Kidney epithelial cell (primary cell): ENCODE measurements at regions not wholly inside any gene's neighbourhood (a gene's known extent, or its start where the extent isn't known, plus 50 kb on each side); places are given as distances from the start of the nearest gene placed in this dataset.

ENCODE experiments used
- DNase-seq: peaks from one replicate; pipeline ENCODE4 v3.0.0-alpha.2; 2010; ENCODE audit warnings: low read depth
- H3K27me3 ChIP-seq: 2 replicates; pipeline ENCODE4 v1.6.0; 2011; ENCODE audit warnings: low read length; ENCODE audit not compliant: control insufficient read depth, insufficient read depth
- H3K36me3 ChIP-seq: 2 replicates; pipeline ENCODE4 v1.5.1; 2011; ENCODE audit warnings: low read length; ENCODE audit not compliant: control insufficient read depth, insufficient read depth
- H3K4me3 ChIP-seq: 2 replicates; pipeline ENCODE4 v1.5.1; 2011; ENCODE audit warnings: low read depth, mild to moderate bottlenecking, control low read depth, low read length
- CTCF ChIP-seq: IDR thresholded peaks from 2 replicates; pipeline ENCODE4 v1.5.1; 2011; ENCODE audit warnings: mild to moderate bottlenecking, moderate library complexity, low read length, control low read depth, inconsistent platforms; ENCODE audit not compliant: insufficient read depth, poor library complexity, severe bottlenecking

DNA sequence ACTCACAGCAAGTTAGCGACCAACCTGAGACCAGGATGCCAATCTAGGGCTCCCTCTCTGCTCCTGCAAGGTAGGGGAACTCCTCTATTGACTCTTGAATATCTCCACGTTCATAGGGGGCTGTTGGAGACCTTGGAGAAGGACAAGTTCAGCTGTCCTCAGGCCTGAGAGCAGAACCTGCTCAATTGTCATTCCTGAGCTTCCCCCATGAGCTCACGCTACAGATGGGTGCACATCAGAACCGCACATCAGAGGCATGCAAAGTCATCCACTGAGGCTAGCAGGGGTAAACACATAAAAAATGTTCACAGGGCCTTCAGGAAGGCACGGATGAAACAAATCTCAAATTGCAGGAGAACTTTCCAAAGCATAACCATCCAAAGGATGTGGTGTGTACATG is 168.8 kb upstream of the ZNF507 start:
- no peaks in the 10 kb centered on the region for H3K36me3 ChIP-seq
- no peak for DNase-seq
- TF ChIP-seq CTCF: no peak
- no peaks in the 10 kb centered on the region for H3K27me3 ChIP-seq
- no peak overlapping the region for H3K4me3 ChIP-seq

GRCh38 chr19:32177686-32178085 is 167.7 kb upstream of the ZNF507 start:
- no peak for TF ChIP-seq CTCF
- Histone ChIP-seq H3K27me3 (no peaks in the 10 kb centered on the region), H3K4me3 (no peak overlapping the region), H3K36me3 (no peaks in the 10 kb centered on the region)
- DNase-seq: no peak

DNA sequence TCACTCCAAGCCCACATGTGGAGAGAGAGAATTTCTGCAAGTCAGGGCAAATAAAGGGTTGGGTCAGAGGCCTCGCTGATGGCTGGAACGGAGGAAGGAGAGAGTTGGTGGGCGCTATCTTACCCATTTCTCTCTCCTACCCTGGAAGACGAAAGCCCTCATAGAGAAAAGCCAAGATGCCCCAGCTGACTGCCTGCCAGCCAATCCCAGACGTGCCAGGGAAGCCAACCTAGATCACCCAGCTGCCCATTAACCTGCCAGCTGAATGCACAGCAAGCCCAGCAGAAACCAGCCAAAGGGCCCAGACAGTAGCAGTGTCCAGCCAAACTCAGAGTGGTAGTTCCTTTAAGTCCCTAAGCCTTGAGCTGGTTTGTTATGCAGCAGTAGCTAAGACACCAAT is 167.0 kb upstream of the ZNF507 start:
- no peak for TF ChIP-seq CTCF
- DNase-seq: no peak
- H3K27me3 ChIP-seq: no peaks in the 10 kb centered on the region
- H3K4me3 ChIP-seq: no peak overlapping the region
- no peaks in the 10 kb centered on the region for H3K36me3 ChIP-seq

- no peak overlapping the region for H3K4me3 ChIP-seq
- DNase-seq: no peak
- no peaks in the 10 kb centered on the region for H3K27me3 ChIP-seq
- TF ChIP-seq CTCF: no peak
- H3K36me3 ChIP-seq: no peaks in the 10 kb centered on the region
Observed at GRCh38 chr19:32178956-32179355, 166.5 kb upstream of the ZNF507 start.

- no peak for DNase-seq
- no peaks in the 10 kb centered on the region for H3K27me3 ChIP-seq
- TF ChIP-seq CTCF: no peak
Observed at GRCh38 chr19:32181216-32181920, 164.0 kb upstream of the ZNF507 start.

DNA sequence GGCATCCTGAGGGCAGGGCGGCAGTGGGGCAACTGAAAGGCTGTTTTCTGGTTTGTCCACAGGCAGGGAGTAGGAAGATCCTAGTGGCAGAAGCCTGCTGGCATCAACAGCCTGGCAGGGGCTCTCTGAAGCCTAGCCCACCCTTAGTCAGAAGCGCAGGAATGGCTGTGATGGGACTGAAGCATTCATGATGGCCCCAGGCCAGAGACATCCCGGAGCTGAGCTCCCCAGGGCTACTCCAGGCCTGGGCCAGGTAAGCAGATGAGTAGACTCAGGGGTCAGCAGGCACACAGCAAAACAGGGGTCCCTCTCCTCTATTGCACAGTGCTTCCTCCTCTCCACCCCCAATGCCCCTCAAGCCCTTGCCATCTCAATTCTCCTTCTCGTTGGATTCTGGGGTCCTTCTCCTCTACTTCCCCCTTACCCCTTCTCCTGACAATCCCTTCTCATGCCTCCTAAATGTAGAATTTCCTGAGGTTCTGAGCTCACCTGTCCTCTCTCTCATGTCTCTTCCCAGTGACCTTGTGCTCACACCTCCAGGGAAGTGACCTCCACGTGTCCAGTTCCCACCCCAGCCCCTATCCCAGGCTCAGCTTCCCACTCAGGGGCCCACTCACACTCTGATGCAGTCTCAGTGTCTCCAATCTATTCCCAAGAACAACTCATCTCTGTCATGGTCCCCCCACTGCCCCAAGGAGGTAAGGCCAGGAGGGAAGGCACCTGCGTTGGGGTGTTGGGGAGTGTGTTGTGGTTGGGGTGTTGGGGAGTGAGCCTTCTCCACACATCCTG is 158.7 kb upstream of the ZNF507 start:
- H3K36me3 ChIP-seq: no peaks in the 10 kb centered on the region
- DNase-seq: no peak
- H3K4me3 ChIP-seq: no peak overlapping the region
- no peaks in the 10 kb centered on the region for H3K27me3 ChIP-seq
- no peak for TF ChIP-seq CTCF

More at GRCh38 chr19:32181216-32181920, 164.0 kb upstream of the ZNF507 start:
- H3K36me3 ChIP-seq: no peaks in the 10 kb centered on the region
- no peak overlapping the region for H3K4me3 ChIP-seq
